Upper lobe of right lung (tissue), 1 donor: ENCODE measurements at regions not wholly inside any gene's neighbourhood (a gene's known extent, or its start where the extent isn't known, plus 50 kb on each side); places are given as distances from the start of the nearest gene placed in this dataset.

Experiments
- ATAC-seq: fragments of 200-7000 bp; cut with Tn5 transposase; one replicate; pipeline ENCODE4 v1.9.1; 2020; ENCODE audit warnings: mild to moderate bottlenecking, moderate library complexity
- DNase-seq: peaks from one replicate; pipeline ENCODE4 v3.0.0-alpha.2; 2020
- H3K27ac ChIP-seq: fragments of 200-600 bp; one replicate; pipeline ENCODE4 v1.8.0; 2022
- H3K27me3 ChIP-seq: fragments of 200-600 bp; one replicate; pipeline ENCODE4 v1.8.0; 2022; ENCODE audit warnings: mild to moderate bottlenecking
- H3K36me3 ChIP-seq: fragments of 200-600 bp; one replicate; pipeline ENCODE4 v1.8.0; 2022
- H3K4me1 ChIP-seq: fragments of 200-600 bp; one replicate; pipeline ENCODE4 v1.8.0; 2022
- H3K4me3 ChIP-seq: fragments of 200-600 bp; one replicate; pipeline ENCODE4 v1.8.0; 2022; ENCODE audit warnings: mild to moderate bottlenecking
- H3K9me3 ChIP-seq: fragments of 200-600 bp; one replicate; pipeline ENCODE4 v1.8.0; 2022
- CTCF ChIP-seq: fragments of 200-600 bp; IDR thresholded peaks from one replicate; pipeline ENCODE4 v1.8.0; 2022; ENCODE audit warnings: antibody characterized with exemption
- intact Hi-C: fragments of 100-400 bp; cut with DNase I; formaldehyde crosslinking; loops from one replicate; pipeline ENCODE4 v1.11.0; 2022
- donor health status: DM: no; HTN: yes; CAD: no; lungs with severe emphysema.

DNA sequence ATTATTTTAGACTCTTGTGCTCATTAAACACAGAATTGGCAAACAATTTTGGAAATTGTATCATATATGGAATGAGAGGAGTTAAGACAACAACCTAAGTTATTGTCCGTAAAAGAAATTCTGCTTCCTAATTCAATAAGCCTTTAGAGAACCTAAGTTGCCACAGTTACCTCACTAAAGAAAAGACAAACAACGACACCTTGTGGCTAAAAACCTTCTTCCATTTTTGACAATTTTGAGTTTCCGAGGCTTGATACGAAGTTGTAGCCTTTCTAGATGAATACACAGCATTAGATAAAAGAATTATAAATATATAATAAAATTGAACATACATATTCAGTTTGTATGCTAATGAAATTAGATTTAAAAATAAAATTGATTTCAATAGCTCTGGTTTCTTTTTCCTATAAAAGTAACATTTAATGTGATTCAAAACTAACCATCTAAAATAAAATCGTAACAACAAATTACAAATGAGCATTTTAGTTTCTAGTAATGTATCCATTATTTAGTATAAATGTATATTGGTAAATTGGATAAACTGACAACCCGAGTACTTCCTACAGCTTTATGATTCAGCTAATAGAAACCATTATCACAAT, 275.1 kb downstream of the GPM6A start:
- H3K4me3 ChIP-seq, result no peak overlapping the region
- no peak for DNase-seq
- H3K27ac ChIP-seq, result no peak overlapping the region
- ATAC-seq, result peak; percentile 28
- no peaks in the 10 kb centered on the region for H3K9me3 ChIP-seq
- TF ChIP-seq CTCF, result peak; percentile 52
- H3K4me1 ChIP-seq, result no peaks in the 10 kb centered on the region
- no peaks in the 10 kb centered on the region for H3K36me3 ChIP-seq
- no peaks in the 10 kb centered on the region for H3K27me3 ChIP-seq
- intact Hi-C loops, result no loop called here

GRCh38 chr4:175539498-175539897, 272.6 kb downstream of the GPM6A start:
- no peak overlapping the region for H3K4me3 ChIP-seq
- H3K4me1 ChIP-seq, result no peaks in the 10 kb centered on the region
- no peak for ATAC-seq
- no peaks in the 10 kb centered on the region for H3K36me3 ChIP-seq
- no peak for TF ChIP-seq CTCF
- H3K9me3 ChIP-seq, result no peaks in the 10 kb centered on the region
- no peaks in the 10 kb centered on the region for H3K27me3 ChIP-seq
- DNase-seq, result no peak
- no peak overlapping the region for H3K27ac ChIP-seq
- intact Hi-C loops, result no loop called here

GRCh38 chr4:175540151-175540550, 271.9 kb downstream of the GPM6A start:
- H3K4me3 ChIP-seq, result no peak overlapping the region
- H3K4me1 ChIP-seq, result no peaks in the 10 kb centered on the region
- intact Hi-C loops, result no loop called here
- no peaks in the 10 kb centered on the region for H3K36me3 ChIP-seq
- no peak for DNase-seq
- H3K9me3 ChIP-seq, result no peaks in the 10 kb centered on the region
- H3K27ac ChIP-seq, result no peak overlapping the region
- no peak for ATAC-seq
- H3K27me3 ChIP-seq, result no peaks in the 10 kb centered on the region
- no peak for TF ChIP-seq CTCF

DNA sequence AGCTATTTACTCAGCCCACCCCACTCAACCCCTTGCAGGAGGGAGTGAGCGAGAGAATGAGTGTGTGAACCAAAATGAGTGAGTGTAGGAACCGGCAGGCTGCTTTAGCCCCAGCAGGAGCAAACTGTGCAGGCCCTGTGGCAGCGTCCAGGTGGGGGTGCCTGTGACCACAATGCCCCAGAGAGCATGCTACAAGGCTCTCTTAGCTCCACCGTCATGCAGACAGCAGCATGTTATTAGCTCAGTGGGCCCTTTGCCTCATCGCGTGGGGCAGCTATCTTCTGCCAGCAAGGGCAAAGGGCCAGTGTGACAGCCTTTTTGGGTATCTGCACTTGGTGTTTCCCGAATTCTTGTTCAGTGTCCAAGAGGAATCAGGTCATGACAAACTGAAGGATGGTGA, 271.3 kb downstream of the GPM6A start:
- no peak for TF ChIP-seq CTCF
- no peaks in the 10 kb centered on the region for H3K27me3 ChIP-seq
- no peak overlapping the region for H3K4me3 ChIP-seq
- DNase-seq (no peak), ATAC-seq (no peak)
- no peaks in the 10 kb centered on the region for H3K4me1 ChIP-seq
- no peaks in the 10 kb centered on the region for H3K9me3 ChIP-seq
- no peak overlapping the region for H3K27ac ChIP-seq
- H3K36me3 ChIP-seq, result no peaks in the 10 kb centered on the region
- intact Hi-C loops, result no loop called here

- no peak for ATAC-seq
- no peaks in the 10 kb centered on the region for H3K9me3 ChIP-seq
- H3K4me3 ChIP-seq, result no peak overlapping the region
- intact Hi-C loops, result no loop called here
- no peak overlapping the region for H3K27ac ChIP-seq
- no peak for DNase-seq
- no peaks in the 10 kb centered on the region for H3K36me3 ChIP-seq
- H3K4me1 ChIP-seq, result no peaks in the 10 kb centered on the region
- H3K27me3 ChIP-seq, result no peaks in the 10 kb centered on the region
- TF ChIP-seq CTCF, result no peak
Observed at GRCh38 chr4:175542786-175543185, 269.3 kb downstream of the GPM6A start.

- ATAC-seq (peak; percentile 25), DNase-seq (no peak)
- no peak overlapping the region for H3K4me3 ChIP-seq
- H3K4me1 ChIP-seq, result no peaks in the 10 kb centered on the region
- intact Hi-C loops, result no loop called here
- no peaks in the 10 kb centered on the region for H3K9me3 ChIP-seq
- H3K36me3 ChIP-seq, result no peaks in the 10 kb centered on the region
- no peak for TF ChIP-seq CTCF
- no peaks in the 10 kb centered on the region for H3K27me3 ChIP-seq
- H3K27ac ChIP-seq, result no peak overlapping the region
Observed at GRCh38 chr4:175559126-175559525, 252.9 kb downstream of the GPM6A start.
